Adrenal gland (tissue), 9 donors: ENCODE measurements at regions not wholly inside any gene's neighbourhood (a gene's known extent, or its start where the extent isn't known, plus 50 kb on each side); places are given as distances from the start of the nearest gene placed in this dataset.

ENCODE experiments used
- DNase-seq, 7 donors: peaks; one replicate each; pipeline ENCODE4 v3.0.0-alpha.2; 2019 to 2020
- H3K27ac ChIP-seq, 5 donors: fragments of 200-600 bp; sonication (generic) in 4 of 5; 1 replicate in 3 of 5; 2 replicates in 2 of 5; pipeline versions ENCODE4 v1.5.1 to v1.8.0; 2016 to 2020; ENCODE audit warnings: mild to moderate bottlenecking in 1 of 5
- H3K27me3 ChIP-seq: fragments of 200-600 bp; 2 replicates; pipeline ENCODE4 v1.8.0; 2021
- H3K36me3 ChIP-seq, 2 donors: fragments of 200-600 bp; replicated peaks in 1 of 2; 1 replicate in 1 of 2; 2 replicates in 1 of 2; pipeline versions ENCODE4 v1.5.1 to v1.8.0; 2018 to 2022
- H3K4me1 ChIP-seq, 2 donors: fragments of 200-600 bp; replicated peaks in 1 of 2; 1 replicate in 1 of 2; 2 replicates in 1 of 2; pipeline versions ENCODE4 v1.5.1 to v1.8.0; 2018 to 2021
- H3K4me3 ChIP-seq, 4 donors: fragments of 200-600 bp; sonication (generic) in 3 of 4; one replicate each; pipeline ENCODE4 v1.5.1; 2016 to 2018
- H3K9me3 ChIP-seq, 3 donors: fragments of 200-600 bp; sonication (generic) in 1 of 3; replicated peaks in 1 of 3; 1 replicate in 2 of 3; 2 replicates in 1 of 3; pipeline versions ENCODE4 v1.5.1 to v1.8.0; 2016 to 2021
- POLR2A ChIP-seq, 2 donors: fragments of 450-650 bp; IDR thresholded peaks; one replicate each; pipeline ENCODE4 v1.6.1; 2017; ENCODE audit warnings: antibody characterized with exemption in 2 of 2, mild to moderate bottlenecking in 2 of 2, moderate library complexity in 1 of 2
- WGBS, 4 donors: extraction: QIAGEN DNeasy Blood & Tissue Kit in 2 of 4; methylation state at CpG; one replicate each; pipeline versions ENCODE4 v1.1.5 to v1.1.7; 2013 to 2017; 5-methylcytosine and 5-hydroxymethylcytosine counted together
- intact Hi-C, 2 donors: fragments of 100-400 bp; cut with DNase I; formaldehyde crosslinking; loops; one replicate each; pipeline versions ENCODE4 v1.14.1 to v1.15.0; 2022 to 2023
- TF ChIP-seq, protein P1 (sequence below), 6 experiments: fragments of 450-650 bp in 4 of 6; fragments of 200-600 bp in 2 of 6; sonication (generic) in 1 of 6; IDR thresholded peaks; 1 replicate in 5 of 6; 2 replicates in 1 of 6; pipeline versions ENCODE4 v1.5.1 to v1.8.0; 2016 to 2021; ENCODE audit warnings: antibody characterized with exemption in 6 of 6, mild to moderate bottlenecking in 2 of 6, moderate library complexity in 1 of 6
- donor health status: healthy with polysubstance abuse.
- donor health status: Bipolar disorder and iron deficiency.
- donor health status: DM: yes; HTN: yes; CAD: no.
- donor health status: DM: no; HTN: no; CAD: no.
- donor health status: DM: no; HTN: no; CAD: no.

DNA sequence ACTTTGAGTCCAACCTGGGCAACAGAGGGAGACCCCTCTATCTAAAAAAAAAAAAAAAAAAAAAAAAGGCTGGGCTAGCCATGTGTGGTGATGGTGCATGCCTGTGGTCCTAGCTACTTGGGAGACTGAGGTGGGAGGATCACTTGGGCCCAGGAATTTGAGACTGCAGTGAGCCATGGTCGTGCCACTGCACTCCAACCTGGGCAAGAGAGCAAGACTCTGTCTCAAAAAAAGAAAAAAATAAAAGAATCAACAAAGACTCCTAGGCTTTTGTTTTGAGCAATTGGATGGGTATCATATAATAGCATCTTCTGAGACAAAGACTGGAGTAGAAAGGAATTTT lies 481.7 kb upstream of the PAPPA start:
- H3K27ac ChIP-seq: no peak overlapping the region
- H3K27me3 ChIP-seq: no peaks in the 10 kb centered on the region
- no peak overlapping the region for H3K4me3 ChIP-seq
- 47 to 63% (median 52%) methylated on average over 1 of the region's 1 CpG for WGBS, 4 donors
- no peak for TF ChIP-seq POLR2A (IDR thresholded peaks at IDR 0.05)
- TF ChIP-seq, protein P1, sequence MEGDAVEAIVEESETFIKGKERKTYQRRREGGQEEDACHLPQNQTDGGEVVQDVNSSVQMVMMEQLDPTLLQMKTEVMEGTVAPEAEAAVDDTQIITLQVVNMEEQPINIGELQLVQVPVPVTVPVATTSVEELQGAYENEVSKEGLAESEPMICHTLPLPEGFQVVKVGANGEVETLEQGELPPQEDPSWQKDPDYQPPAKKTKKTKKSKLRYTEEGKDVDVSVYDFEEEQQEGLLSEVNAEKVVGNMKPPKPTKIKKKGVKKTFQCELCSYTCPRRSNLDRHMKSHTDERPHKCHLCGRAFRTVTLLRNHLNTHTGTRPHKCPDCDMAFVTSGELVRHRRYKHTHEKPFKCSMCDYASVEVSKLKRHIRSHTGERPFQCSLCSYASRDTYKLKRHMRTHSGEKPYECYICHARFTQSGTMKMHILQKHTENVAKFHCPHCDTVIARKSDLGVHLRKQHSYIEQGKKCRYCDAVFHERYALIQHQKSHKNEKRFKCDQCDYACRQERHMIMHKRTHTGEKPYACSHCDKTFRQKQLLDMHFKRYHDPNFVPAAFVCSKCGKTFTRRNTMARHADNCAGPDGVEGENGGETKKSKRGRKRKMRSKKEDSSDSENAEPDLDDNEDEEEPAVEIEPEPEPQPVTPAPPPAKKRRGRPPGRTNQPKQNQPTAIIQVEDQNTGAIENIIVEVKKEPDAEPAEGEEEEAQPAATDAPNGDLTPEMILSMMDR (IDR thresholded peaks at IDR 0.05): no peak
- H3K4me1 ChIP-seq: no peaks in the 10 kb centered on the region
- no peaks in the 10 kb centered on the region for H3K36me3 ChIP-seq
- DNase-seq: no peak
- intact Hi-C loops: no loop called here
- H3K9me3 ChIP-seq: no peaks in the 10 kb centered on the region

DNA sequence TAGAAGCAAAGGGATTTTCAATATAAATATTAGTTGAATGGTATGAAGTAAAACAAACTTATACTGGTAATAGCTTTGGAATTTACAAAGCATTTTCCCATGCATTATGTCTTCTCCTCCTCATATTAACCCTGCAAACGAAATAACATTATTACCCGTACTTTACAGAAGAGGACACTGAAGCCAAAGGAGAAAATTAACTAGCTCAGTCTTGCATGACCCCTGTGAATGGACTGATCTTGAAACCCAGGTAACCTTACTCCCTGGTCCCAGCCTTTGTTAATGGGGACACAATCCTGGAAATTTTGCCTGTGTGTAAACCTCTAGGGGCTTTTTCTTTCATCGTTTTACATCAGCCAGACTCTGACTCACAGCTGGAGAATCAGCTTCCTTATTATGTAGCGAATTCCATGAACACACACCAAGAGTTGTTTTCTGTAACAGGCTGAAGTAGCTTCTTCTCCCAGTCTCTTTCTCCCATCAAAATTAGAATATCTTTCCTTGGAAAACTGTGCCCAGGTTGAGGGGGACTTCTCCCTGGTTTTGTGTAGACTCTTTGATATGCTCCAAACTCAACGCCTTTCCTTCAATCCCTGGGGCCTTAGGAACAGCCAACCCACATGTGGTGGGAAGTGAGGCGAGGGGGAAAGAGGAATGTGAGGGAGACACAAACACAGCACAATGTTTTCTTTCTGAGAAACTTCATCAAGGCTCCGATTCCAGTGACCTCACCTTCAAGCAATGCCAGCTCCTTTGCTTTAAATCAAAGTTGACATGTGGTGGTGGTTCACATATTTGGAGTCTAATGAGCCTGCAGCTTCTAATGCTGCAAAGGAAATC lies 480.9 kb upstream of the PAPPA start:
- H3K9me3 ChIP-seq: no peaks in the 10 kb centered on the region
- H3K27me3 ChIP-seq: no peaks in the 10 kb centered on the region
- intact Hi-C loops: no loop called here
- no peak for DNase-seq
- H3K4me1 ChIP-seq: no peaks in the 10 kb centered on the region
- no peak overlapping the region for H3K4me3 ChIP-seq
- no peak for TF ChIP-seq POLR2A (IDR thresholded peaks at IDR 0.05)
- TF ChIP-seq, protein P1 (IDR thresholded peaks at IDR 0.05): no peak
- WGBS, 4 donors: 41 to 46% (median 42%) methylated on average over 7 of the region's 7 CpGs
- H3K27ac ChIP-seq: no peak overlapping the region
- no peaks in the 10 kb centered on the region for H3K36me3 ChIP-seq

DNA sequence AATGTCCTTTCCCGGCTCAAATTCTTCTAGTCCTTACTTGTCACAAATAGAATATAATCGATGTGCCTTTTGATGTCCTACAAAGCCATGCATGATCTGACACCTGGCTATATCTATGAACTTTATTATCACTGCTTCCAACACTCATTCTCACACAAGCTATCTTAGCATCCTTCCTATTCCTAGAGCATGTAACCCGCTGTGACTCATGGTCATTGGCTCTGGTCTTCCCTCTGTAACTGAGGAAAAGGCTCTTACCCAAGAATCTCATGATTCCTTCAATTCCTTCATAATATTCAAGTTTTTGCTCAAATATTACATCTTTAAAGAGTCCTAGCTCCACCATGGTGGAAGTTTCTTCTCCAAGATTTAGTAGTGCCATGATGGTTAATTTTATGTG lies 480.0 kb upstream of the PAPPA start:
- intact Hi-C loops: no loop called here
- H3K4me1 ChIP-seq: no peaks in the 10 kb centered on the region
- H3K4me3 ChIP-seq: no peak overlapping the region
- no peak for TF ChIP-seq POLR2A (IDR thresholded peaks at IDR 0.05)
- TF ChIP-seq, protein P1 (IDR thresholded peaks at IDR 0.05): no peak
- DNase-seq: no peak
- 77 to 89% (median 85%) methylated on average over 3 of the region's 3 CpGs for WGBS, 4 donors
- H3K36me3 ChIP-seq: no peaks in the 10 kb centered on the region
- no peaks in the 10 kb centered on the region for H3K27me3 ChIP-seq
- no peak overlapping the region for H3K27ac ChIP-seq
- H3K9me3 ChIP-seq: no peaks in the 10 kb centered on the region

DNA sequence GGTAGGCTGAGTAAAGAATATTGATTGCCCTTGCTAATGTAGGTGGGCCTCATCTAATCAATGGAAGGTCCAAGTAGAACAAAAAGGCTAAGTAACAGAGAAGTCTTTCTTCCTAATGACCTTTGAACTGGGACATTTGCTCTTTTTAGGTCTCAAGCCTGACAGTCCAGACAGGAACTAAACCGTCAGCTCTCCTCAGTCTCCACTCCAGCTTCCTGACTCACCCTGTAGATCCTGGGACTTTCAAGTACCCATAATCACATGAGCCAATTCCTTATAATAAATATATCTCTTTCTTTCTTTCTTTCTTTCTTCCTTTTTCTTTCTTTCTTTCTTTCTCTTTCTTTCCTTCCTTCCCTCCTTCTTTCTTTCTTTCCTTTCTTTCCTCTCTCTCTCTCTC lies 479.5 kb upstream of the PAPPA start:
- H3K36me3 ChIP-seq: no peaks in the 10 kb centered on the region
- H3K9me3 ChIP-seq: no peaks in the 10 kb centered on the region
- no peak overlapping the region for H3K27ac ChIP-seq
- DNase-seq: no peak
- intact Hi-C loops: no loop called here
- WGBS, 4 donors: 0 to 74% (median 44%) methylated on average over 1 of the region's 1 CpG
- no peak overlapping the region for H3K4me3 ChIP-seq
- no peak for TF ChIP-seq POLR2A (IDR thresholded peaks at IDR 0.05)
- TF ChIP-seq, protein P1 (IDR thresholded peaks at IDR 0.05): no peak
- H3K27me3 ChIP-seq: no peaks in the 10 kb centered on the region
- H3K4me1 ChIP-seq: no peaks in the 10 kb centered on the region
